Endodermal cell (in vitro differentiated cells): ENCODE measurements at regions not wholly inside any gene's neighbourhood (a gene's known extent, or its start where the extent isn't known, plus 50 kb on each side); places are given as distances from the start of the nearest gene placed in this dataset.

Experiments
- DNase-seq: peaks from one replicate; pipeline ENCODE4 v3.0.0-alpha.2; 2017
- H3K27ac ChIP-seq: 2 replicates; pipeline ENCODE4 v1.5.1; 2013; ENCODE audit warnings: mild to moderate bottlenecking, low read depth, low read length, moderate library complexity
- H3K27me3 ChIP-seq: 2 replicates; pipeline ENCODE4 v1.6.1; 2013; ENCODE audit warnings: mild to moderate bottlenecking, low read length, moderate library complexity; ENCODE audit not compliant: insufficient read depth, control insufficient read depth, poor library complexity, severe bottlenecking
- H3K36me3 ChIP-seq: 2 replicates; pipeline ENCODE4 v1.7.0; 2013; ENCODE audit warnings: mild to moderate bottlenecking, low read length, moderate library complexity; ENCODE audit not compliant: control insufficient read depth, insufficient read depth
- H3K4me1 ChIP-seq: one replicate; pipeline ENCODE4 v1.7.0; 2013; ENCODE audit warnings: low read length; ENCODE audit not compliant: control insufficient read depth, insufficient read depth
- H3K4me3 ChIP-seq: 2 replicates; pipeline ENCODE4 v1.5.1; 2013; ENCODE audit warnings: mild to moderate bottlenecking, low read length, moderate library complexity
- H3K9ac ChIP-seq: 2 replicates; pipeline ENCODE4 v1.6.1; 2013; ENCODE audit warnings: mild to moderate bottlenecking, low read length, moderate library complexity; ENCODE audit not compliant: poor library complexity, severe bottlenecking; ENCODE audit errors: extremely low read depth
- H3K9me3 ChIP-seq: 2 replicates; pipeline ENCODE4 v1.6.1; 2013; ENCODE audit warnings: mild to moderate bottlenecking, low read length, moderate library complexity; ENCODE audit not compliant: control insufficient read depth
- H3K27ac Mint-ChIP-seq: 2 replicates; pipeline ENCODE4 v1.8.0; 2020; ENCODE audit warnings: mixed read lengths
- H3K27me3 Mint-ChIP-seq: 2 replicates; pipeline ENCODE4 v1.8.0; 2021; ENCODE audit warnings: mild to moderate bottlenecking, mixed read lengths; ENCODE audit not compliant: insufficient read depth
- H3K36me3 Mint-ChIP-seq: 2 replicates; pipeline ENCODE4 v1.8.0; 2020; ENCODE audit warnings: low read depth, mixed read lengths
- H3K4me1 Mint-ChIP-seq: 2 replicates; pipeline ENCODE4 v1.8.0; 2020; ENCODE audit warnings: mixed read lengths
- H3K4me3 Mint-ChIP-seq: 2 replicates; pipeline ENCODE4 v1.8.0; 2020; ENCODE audit warnings: mild to moderate bottlenecking, moderate library complexity, mixed read lengths
- H3K9me3 Mint-ChIP-seq: 2 replicates; pipeline ENCODE4 v1.8.0; 2020; ENCODE audit warnings: mild to moderate bottlenecking, mixed read lengths
- WGBS, 2 experiments: methylation state at CpG; one replicate each; pipeline versions ENCODE4 v1.1.5 to v1.1.7; 2013; ENCODE audit warnings: missing lambda C conversion rate in 2 of 2, mixed read lengths in 1 of 2; ENCODE audit not compliant: insufficient coverage in 1 of 2, insufficient read length in 1 of 2; 5-methylcytosine and 5-hydroxymethylcytosine counted together
- TF ChIP-seq, protein P1 (sequence below): fragments of 200-600 bp; sonication (generic); conservative IDR thresholded peaks from 2 replicates; pipeline ENCODE4 v1.5.0; 2021; ENCODE audit warnings: antibody characterized with exemption, mild to moderate bottlenecking

DNA sequence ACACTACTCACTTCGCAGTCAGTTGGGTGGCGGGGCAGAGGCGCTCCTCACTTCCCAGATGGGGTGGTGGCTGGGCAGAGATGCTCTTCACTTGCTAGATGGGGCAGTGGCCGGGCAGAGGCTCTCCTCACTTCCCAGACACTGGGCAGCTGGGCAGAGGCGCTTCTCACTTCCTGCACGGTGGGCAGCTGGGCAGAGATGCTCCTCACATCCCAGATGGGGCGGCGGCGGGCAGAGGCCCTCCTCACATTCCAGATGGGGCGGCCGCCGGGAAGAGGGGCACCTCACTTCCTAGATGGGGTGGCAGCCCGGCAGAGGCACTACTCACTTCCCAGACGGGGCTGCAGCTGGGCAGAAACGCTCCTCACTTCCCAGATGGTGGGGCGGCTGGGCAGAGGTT is 199.8 kb downstream of the RTL9 start:
- Histone ChIP-seq H3K4me3 (no peak overlapping the region), H3K27me3 (no peaks in the 10 kb centered on the region), H3K9me3 (no peaks in the 10 kb centered on the region), H3K36me3 (no peaks in the 10 kb centered on the region), H3K9ac (no peak overlapping the region), H3K4me1 (no peaks in the 10 kb centered on the region), H3K27ac (no peak overlapping the region)
- 60 to 92% methylated on average over 1 to 16 of the region's 16 CpGs for WGBS, 2 experiments
- Mint-ChIP-seq H3K36me3 (no peaks in the 10 kb centered on the region), H3K4me3 (no peak overlapping the region), H3K9me3 (peaks cover 39% of the 10 kb centered on the region), H3K27ac (no peak overlapping the region), H3K27me3 (no peaks in the 10 kb centered on the region), H3K4me1 (no peaks in the 10 kb centered on the region)
- TF ChIP-seq, protein P1, sequence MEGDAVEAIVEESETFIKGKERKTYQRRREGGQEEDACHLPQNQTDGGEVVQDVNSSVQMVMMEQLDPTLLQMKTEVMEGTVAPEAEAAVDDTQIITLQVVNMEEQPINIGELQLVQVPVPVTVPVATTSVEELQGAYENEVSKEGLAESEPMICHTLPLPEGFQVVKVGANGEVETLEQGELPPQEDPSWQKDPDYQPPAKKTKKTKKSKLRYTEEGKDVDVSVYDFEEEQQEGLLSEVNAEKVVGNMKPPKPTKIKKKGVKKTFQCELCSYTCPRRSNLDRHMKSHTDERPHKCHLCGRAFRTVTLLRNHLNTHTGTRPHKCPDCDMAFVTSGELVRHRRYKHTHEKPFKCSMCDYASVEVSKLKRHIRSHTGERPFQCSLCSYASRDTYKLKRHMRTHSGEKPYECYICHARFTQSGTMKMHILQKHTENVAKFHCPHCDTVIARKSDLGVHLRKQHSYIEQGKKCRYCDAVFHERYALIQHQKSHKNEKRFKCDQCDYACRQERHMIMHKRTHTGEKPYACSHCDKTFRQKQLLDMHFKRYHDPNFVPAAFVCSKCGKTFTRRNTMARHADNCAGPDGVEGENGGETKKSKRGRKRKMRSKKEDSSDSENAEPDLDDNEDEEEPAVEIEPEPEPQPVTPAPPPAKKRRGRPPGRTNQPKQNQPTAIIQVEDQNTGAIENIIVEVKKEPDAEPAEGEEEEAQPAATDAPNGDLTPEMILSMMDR: no peak
- no peak for DNase-seq

DNA sequence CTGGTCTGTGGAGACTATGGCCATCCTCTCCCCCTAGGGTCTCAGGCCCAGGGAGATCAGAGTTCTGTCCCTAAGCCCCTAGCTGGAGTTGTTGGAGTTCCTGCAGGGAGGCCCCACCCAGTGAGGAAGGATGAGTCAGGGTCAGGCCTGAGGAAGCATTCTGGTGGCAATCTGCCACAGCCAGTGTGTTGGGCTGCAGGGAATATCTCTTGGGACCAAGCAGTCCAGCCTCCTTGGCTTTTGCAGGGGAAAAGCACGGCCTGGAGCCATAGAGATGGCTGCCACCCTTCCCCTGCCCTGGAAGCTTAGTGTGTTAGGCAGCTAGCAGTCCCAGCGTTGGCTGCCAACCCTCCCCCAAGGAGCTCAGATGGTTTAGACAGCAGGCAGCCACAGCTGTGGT is 202.4 kb downstream of the RTL9 start:
- H3K9ac ChIP-seq: no peak overlapping the region
- H3K27me3 ChIP-seq: no peaks in the 10 kb centered on the region
- no peak for DNase-seq
- H3K4me3 Mint-ChIP-seq: no peak overlapping the region
- H3K4me3 ChIP-seq: no peak overlapping the region
- H3K9me3 Mint-ChIP-seq: peaks cover 41% of the 10 kb centered on the region
- H3K27ac ChIP-seq: no peak overlapping the region
- H3K36me3 ChIP-seq: no peaks in the 10 kb centered on the region
- no peaks in the 10 kb centered on the region for H3K27me3 Mint-ChIP-seq
- no peak overlapping the region for H3K27ac Mint-ChIP-seq
- H3K4me1 ChIP-seq: no peaks in the 10 kb centered on the region
- H3K9me3 ChIP-seq: no peaks in the 10 kb centered on the region
- WGBS, 2 experiments: 78 to 80% methylated on average over 1 to 2 of the region's 2 CpGs
- no peaks in the 10 kb centered on the region for H3K4me1 Mint-ChIP-seq
- TF ChIP-seq, protein P1: no peak
- H3K36me3 Mint-ChIP-seq: no peaks in the 10 kb centered on the region

DNA sequence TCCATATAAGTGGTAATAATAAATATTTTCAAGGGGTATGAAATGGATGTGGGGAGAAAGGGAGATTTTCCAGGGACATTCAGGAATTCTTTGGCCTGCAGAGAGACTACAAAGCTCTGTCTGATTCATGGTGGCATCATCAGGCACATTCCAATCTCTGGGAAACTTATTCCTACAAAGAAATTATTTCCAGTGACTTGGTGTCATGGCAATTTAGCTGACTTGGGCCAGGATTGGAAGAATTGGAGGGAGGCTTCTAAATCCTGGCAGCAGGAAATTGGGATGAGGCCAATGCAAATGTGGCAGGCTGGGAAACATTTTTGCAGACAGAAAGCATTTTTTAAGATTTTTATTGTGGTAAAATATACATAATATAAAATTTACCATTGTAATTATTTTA is 204.6 kb downstream of the RTL9 start:
- no peaks in the 10 kb centered on the region for H3K36me3 ChIP-seq
- no peaks in the 10 kb centered on the region for H3K27me3 ChIP-seq
- Mint-ChIP-seq H3K9me3 (peaks cover 21% of the 10 kb centered on the region), H3K4me1 (no peaks in the 10 kb centered on the region), H3K4me3 (no peak overlapping the region), H3K36me3 (no peaks in the 10 kb centered on the region), H3K27me3 (no peaks in the 10 kb centered on the region), H3K27ac (no peak overlapping the region)
- no peaks in the 10 kb centered on the region for H3K4me1 ChIP-seq
- DNase-seq: no peak
- H3K9ac ChIP-seq: no peak overlapping the region
- no peak overlapping the region for H3K4me3 ChIP-seq
- H3K27ac ChIP-seq: no peak overlapping the region
- H3K9me3 ChIP-seq: no peaks in the 10 kb centered on the region
- TF ChIP-seq, protein P1: no peak
